Activated CD4-positive, alpha-beta T cell treated with anti-CD3 and anti-CD28 coated beads, Interleukin-2, Interleukin-6, amounts not matched to agents 100 ng/mL and 50 ng/mL, durations not matched to agents 16 hours and 8 hours (primary cell): ENCODE measurements at regions not wholly inside any gene's neighbourhood (a gene's known extent, or its start where the extent isn't known, plus 50 kb on each side); places are given as distances from the start of the nearest gene placed in this dataset.
"Not testable (repeated sequence)": the region's sequence is repeated elsewhere in the genome, so short reads cannot be mapped to it uniquely, and the experiment has no call there.

Source experiments
- DNase-seq: peaks from one replicate; pipeline ENCODE4 v3.0.0-alpha.2; 2020

DNA sequence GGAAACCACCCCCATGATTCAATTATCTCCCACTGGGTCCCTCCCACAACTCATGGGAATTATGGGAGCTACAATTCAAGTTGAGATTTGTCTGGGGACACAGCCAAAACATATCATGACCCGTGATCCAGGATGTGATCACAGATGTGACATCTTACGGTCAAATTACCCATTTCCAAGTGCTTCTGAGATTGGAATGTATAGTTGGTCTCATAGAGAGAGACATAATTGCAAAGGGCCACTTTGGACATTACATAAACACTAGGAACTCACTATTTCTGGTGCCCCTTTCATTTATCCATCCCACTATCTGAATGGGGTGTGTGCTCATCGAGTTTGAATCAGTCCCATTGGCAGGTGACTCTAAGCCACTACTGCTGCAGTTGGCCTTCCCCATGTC is 204.5 kb downstream of the PHLDA1 start:
- no peak for DNase-seq

- DNase-seq = no peak
Observed at GRCh38 chr12:75825686-75826085, 205.9 kb downstream of the PHLDA1 start.

DNA sequence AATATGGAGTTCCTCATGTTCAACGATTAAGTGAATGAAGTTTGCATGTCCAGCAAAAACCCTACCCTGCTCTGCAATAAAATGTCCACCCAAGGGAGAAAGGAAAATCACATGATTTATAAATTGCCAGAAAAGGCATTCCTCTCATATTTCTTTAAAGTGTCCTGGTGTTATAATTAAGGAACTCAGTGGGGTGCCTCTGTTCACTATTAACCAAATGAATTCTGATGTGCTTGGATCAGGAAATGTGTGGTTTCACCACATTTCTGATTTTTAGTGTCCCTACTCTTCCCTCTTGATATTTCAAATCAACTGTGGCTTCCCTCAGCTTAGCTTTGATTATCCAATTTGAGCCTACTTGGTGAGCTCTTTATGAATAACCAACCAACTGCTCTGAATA is 208.1 kb downstream of the PHLDA1 start:
- DNase-seq = no peak

DNA sequence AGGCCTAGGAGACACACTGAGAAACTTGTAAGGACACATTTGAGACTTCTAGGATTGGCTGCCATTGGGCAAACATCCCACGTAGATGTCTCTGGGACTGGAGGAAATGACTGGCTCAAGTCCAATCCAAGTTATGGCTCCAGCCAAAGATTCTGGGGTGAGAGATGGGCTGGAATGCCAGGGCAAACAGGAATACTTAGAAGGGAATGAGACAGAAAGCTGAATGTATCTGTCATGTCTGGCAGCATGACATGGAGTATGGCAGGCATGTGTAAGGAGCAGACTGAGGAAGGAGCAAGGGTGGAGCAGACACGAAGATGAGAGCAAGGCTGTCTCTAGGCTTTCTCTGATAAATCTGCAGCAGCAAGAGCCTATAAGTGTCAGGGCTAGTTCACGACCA is 209.2 kb downstream of the PHLDA1 start:
- no peak for DNase-seq

GRCh38 chr12:75820848-75821578 is 210.6 kb downstream of the PHLDA1 start:
- DNase-seq = no peak

- DNase-seq = no peak
Observed at GRCh38 chr12:75820071-75820470, 211.5 kb downstream of the PHLDA1 start.

- DNase-seq = no peak
Observed at GRCh38 chr12:75819512-75819911, 212.1 kb downstream of the PHLDA1 start.

DNA sequence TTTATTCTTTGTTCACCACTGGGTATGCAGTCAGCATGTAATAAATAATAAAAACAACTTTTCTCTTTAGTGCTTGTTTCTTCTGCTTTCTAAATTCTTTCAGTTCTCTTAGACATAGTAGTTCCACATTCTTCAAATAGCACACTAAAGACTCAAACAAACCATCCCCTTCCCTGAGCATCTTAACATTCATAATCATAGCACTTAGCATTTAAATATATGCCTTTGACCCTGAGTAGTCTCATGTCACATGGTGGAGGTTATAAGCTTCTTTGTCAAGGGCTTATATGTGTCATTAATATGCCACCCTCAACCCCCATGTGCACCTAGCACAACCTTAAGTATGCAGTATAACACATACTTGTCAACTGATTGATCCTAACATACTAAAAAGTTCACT is 212.7 kb downstream of the PHLDA1 start:
- no peak for DNase-seq

- peak; percentile 35 for DNase-seq
Observed at GRCh38 chr12:75816897-75817296, 214.7 kb downstream of the PHLDA1 start.

GRCh38 chr12:75815756-75816155 is 215.8 kb downstream of the PHLDA1 start:
- no peak for DNase-seq

GRCh38 chr12:75814851-75815754 is 216.5 kb downstream of the PHLDA1 start:
- DNase-seq = peak; percentile 27

GRCh38 chr12:75813072-75813471 is 218.5 kb downstream of the PHLDA1 start:
- peak; percentile 46 for DNase-seq

GRCh38 chr12:75812271-75813018 is 219.1 kb downstream of the PHLDA1 start:
- DNase-seq = peak; percentile 46

DNA sequence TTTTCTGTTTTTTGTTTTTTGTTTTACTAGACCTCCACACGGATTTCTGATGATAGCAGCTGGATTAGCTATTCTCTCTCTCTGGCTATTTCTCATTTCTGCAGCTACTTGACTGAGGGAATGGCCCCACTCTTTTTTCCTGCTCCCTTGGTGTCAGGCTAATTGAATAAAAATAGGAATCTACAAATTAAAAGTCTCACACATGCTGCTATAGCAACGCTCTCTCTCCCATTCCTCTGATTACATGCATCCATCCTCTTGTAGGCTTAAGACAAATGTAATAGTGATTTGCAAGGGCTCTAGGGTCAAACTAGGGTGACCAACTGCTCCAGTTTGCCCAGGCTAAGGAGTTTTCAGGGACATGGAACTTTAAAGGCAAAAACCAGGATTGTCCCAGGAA is 221.8 kb downstream of the PHLDA1 start:
- DNase-seq = no peak

GRCh38 chr12:75807494-75807893 is 224.1 kb downstream of the PHLDA1 start:
- DNase-seq = no peak

DNA sequence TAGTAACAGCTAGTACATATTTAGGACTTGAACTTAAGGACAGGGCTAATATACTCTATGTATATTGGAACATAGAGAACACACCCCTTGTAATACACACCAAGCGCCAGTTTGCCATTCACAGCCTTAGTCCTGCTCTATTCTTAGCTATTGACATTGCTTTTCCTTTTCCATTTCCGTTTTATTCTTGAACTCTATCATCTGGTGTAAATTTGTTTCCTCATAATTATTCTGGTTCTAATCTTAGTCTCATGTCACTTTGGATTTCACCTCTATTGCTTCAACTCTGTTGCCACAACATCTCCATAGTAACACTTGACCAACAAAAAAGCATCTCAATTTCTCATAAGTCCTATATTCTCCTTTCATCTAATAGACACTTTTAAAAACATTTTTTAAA is 225.7 kb downstream of the PHLDA1 start:
- DNase-seq = no peak

- no peak for DNase-seq
Observed at GRCh38 chr12:75805320-75805719, 226.3 kb downstream of the PHLDA1 start.

- no peak for DNase-seq
Observed at GRCh38 chr12:75798136-75798926, 233.2 kb downstream of the PHLDA1 start.

DNA sequence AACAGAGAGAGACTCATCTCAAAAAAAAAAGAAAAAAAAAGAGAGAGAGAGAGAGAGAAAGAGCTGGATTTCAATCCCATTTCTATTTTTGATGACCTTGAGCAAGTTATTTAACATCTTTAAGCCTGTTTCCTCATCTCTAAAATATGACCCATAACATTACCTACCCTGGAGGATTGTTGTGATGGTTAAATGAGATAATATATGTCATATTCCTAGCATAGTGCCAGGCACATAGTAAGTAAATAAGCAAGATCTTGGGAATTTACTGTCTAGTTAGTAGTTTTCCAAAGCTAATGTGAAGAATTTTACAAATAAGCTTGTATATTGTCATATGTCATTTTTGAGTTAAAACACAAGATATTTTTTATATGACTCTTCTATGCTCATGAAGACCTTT is 236.5 kb downstream of the PHLDA1 start:
- DNase-seq = no peak

GRCh38 chr12:75792687-75793086 is 238.9 kb downstream of the PHLDA1 start:
- DNase-seq = no peak

DNA sequence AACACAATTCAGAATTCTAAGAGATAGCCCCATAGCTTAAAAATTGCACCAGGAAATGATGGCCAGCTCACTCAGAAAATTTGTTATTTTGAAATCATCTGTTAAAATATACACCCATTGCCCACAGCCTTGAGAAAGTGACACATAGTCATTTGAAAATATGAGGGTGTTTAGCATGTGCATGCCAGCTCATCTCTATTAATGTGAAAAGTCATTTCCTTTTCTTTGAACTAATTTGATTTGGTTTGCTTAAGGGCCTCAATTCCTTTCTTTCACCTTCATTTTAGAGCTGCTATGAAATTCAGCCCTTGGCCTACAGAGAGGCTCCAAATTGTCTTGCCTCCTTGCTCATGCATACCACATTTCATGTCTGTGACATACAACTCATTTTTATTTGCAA is 241.4 kb downstream of the PHLDA1 start:
- peak; percentile 65 for DNase-seq

GRCh38 chr12:75787146-75787545 is 244.4 kb downstream of the PHLDA1 start:
- not testable (repeated sequence) for DNase-seq

GRCh38 chr12:75786070-75786469 is 245.5 kb downstream of the PHLDA1 start:
- peak; percentile 72 for DNase-seq
